ENCODE measurements at regions not wholly inside any gene's neighbourhood (a gene's known extent, or its start where the extent isn't known, plus 50 kb on each side); places are given as distances from the start of the nearest gene placed in this dataset.

- no peak for TF ChIP-seq CTCF (IDR thresholded peaks at IDR 0.05; ENCODE audit: poor library complexity)
- no peak for TF ChIP-seq EZH2phosphoT487 (IDR thresholded peaks at IDR 0.05; ENCODE audit: low read depth, severe bottlenecking, unreplicated experiment)
Measured at GRCh38 chr2:204050681-204051080, 114.1 kb downstream of the ICOS start.
